ENCODE measurements at regions not wholly inside any gene's neighbourhood (a gene's known extent, or its start where the extent isn't known, plus 50 kb on each side); places are given as distances from the start of the nearest gene placed in this dataset.

- peaks cover 0 to 34% (median 21%) of the 10 kb centered on the region in 4 donors for H3K36me3 ChIP-seq (ENCODE audit: control insufficient read depth in 4 of 4, insufficient read depth in 3 of 4, low read depth in 1 of 4, low read length in 3 of 4)
- H3K27ac ChIP-seq (ENCODE audit: low read depth in 1 of 2, low read length in 2 of 2): no peak overlapping the region
- no peak overlapping the region for H3K9ac ChIP-seq (ENCODE audit: low read depth in 1 of 2, low read length in 2 of 2)
- no peaks in the 10 kb centered on the region for H3K27me3 ChIP-seq (ENCODE audit: control insufficient read depth in 4 of 4, insufficient read depth in 4 of 4, low read length in 3 of 4)
- DNase-seq (ENCODE audit: low spot score): no peak
- TF ChIP-seq HNF4A (conservative IDR thresholded peaks at IDR 0.05) (no peak), MAX (IDR thresholded peaks at IDR 0.05) (no peak), NR2F2 (IDR thresholded peaks at IDR 0.05) (no peak), GABPA (IDR thresholded peaks at IDR 0.05 in 1 of 2, conservative IDR thresholded peaks at IDR 0.05 in 1 of 2) (no peak), SP1 (IDR thresholded peaks at IDR 0.05) (no peak), RAD21 (IDR thresholded peaks at IDR 0.05) (no peak), ZBTB33 (IDR thresholded peaks at IDR 0.05) (no peak), TAF1 (conservative IDR thresholded peaks at IDR 0.05) (no peak), EGR1 (IDR thresholded peaks at IDR 0.05; ENCODE audit: low read depth in 2 of 2) (no peak), FOXA2 (IDR thresholded peaks at IDR 0.05) (no peak), YY1 (IDR thresholded peaks at IDR 0.05) (no peak), HNF4G (IDR thresholded peaks at IDR 0.05) (no peak), FOXA1 (IDR thresholded peaks at IDR 0.05) (no peak), JUND (IDR thresholded peaks at IDR 0.05) (no peak), RXRA (IDR thresholded peaks at IDR 0.05) (no peak)
- TF ChIP-seq, protein P1, sequence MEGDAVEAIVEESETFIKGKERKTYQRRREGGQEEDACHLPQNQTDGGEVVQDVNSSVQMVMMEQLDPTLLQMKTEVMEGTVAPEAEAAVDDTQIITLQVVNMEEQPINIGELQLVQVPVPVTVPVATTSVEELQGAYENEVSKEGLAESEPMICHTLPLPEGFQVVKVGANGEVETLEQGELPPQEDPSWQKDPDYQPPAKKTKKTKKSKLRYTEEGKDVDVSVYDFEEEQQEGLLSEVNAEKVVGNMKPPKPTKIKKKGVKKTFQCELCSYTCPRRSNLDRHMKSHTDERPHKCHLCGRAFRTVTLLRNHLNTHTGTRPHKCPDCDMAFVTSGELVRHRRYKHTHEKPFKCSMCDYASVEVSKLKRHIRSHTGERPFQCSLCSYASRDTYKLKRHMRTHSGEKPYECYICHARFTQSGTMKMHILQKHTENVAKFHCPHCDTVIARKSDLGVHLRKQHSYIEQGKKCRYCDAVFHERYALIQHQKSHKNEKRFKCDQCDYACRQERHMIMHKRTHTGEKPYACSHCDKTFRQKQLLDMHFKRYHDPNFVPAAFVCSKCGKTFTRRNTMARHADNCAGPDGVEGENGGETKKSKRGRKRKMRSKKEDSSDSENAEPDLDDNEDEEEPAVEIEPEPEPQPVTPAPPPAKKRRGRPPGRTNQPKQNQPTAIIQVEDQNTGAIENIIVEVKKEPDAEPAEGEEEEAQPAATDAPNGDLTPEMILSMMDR (IDR thresholded peaks at IDR 0.05; ENCODE audit: low read depth, low read length, missing input control): no peak
- TF ChIP-seq, protein P2, sequence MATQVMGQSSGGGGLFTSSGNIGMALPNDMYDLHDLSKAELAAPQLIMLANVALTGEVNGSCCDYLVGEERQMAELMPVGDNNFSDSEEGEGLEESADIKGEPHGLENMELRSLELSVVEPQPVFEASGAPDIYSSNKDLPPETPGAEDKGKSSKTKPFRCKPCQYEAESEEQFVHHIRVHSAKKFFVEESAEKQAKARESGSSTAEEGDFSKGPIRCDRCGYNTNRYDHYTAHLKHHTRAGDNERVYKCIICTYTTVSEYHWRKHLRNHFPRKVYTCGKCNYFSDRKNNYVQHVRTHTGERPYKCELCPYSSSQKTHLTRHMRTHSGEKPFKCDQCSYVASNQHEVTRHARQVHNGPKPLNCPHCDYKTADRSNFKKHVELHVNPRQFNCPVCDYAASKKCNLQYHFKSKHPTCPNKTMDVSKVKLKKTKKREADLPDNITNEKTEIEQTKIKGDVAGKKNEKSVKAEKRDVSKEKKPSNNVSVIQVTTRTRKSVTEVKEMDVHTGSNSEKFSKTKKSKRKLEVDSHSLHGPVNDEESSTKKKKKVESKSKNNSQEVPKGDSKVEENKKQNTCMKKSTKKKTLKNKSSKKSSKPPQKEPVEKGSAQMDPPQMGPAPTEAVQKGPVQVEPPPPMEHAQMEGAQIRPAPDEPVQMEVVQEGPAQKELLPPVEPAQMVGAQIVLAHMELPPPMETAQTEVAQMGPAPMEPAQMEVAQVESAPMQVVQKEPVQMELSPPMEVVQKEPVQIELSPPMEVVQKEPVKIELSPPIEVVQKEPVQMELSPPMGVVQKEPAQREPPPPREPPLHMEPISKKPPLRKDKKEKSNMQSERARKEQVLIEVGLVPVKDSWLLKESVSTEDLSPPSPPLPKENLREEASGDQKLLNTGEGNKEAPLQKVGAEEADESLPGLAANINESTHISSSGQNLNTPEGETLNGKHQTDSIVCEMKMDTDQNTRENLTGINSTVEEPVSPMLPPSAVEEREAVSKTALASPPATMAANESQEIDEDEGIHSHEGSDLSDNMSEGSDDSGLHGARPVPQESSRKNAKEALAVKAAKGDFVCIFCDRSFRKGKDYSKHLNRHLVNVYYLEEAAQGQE (IDR thresholded peaks at IDR 0.05): no peak
- TF ChIP-seq, protein P3, sequence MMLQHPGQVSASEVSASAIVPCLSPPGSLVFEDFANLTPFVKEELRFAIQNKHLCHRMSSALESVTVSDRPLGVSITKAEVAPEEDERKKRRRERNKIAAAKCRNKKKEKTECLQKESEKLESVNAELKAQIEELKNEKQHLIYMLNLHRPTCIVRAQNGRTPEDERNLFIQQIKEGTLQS (IDR thresholded peaks at IDR 0.05): no peak
- no peaks in the 10 kb centered on the region for H3K9me3 ChIP-seq (ENCODE audit: control insufficient read depth in 4 of 4, low read length in 3 of 4)
- no peak overlapping the region for H3K4me3 ChIP-seq (ENCODE audit: low read depth in 1 of 3, low read length in 3 of 3)
- no peaks in the 10 kb centered on the region for H3K4me1 ChIP-seq (ENCODE audit: control insufficient read depth in 4 of 4, insufficient read depth in 4 of 4, low read length in 3 of 4)
- WGBS: 91% methylated on average over 21 of the region's 21 CpGs
Measured at GRCh38 chr12:111226680-111227079, 142.2 kb downstream of the PHETA1 start.
